Peyer's patch (tissue), 4 donors: ENCODE measurements at regions not wholly inside any gene's neighbourhood (a gene's known extent, or its start where the extent isn't known, plus 50 kb on each side); places are given as distances from the start of the nearest gene placed in this dataset.

Source experiments
- CTCF ChIP-seq, 6 experiments: fragments of 450-650 bp in 4 of 6; fragments of 200-600 bp in 2 of 6; sonication (generic) in 1 of 6; IDR thresholded peaks; one replicate each; pipeline ENCODE4 v1.5.1; 2017 to 2019; ENCODE audit warnings: antibody characterized with exemption in 6 of 6, mild to moderate bottlenecking in 3 of 6, moderate library complexity in 1 of 6
- POLR2A ChIP-seq, 2 donors: fragments of 450-650 bp; IDR thresholded peaks; one replicate each; pipeline ENCODE4 v1.5.1; 2017; ENCODE audit warnings: antibody characterized with exemption in 2 of 2, mild to moderate bottlenecking in 2 of 2, moderate library complexity in 2 of 2

- TF ChIP-seq CTCF (IDR thresholded peaks at IDR 0.05), result no peak
- no peak for TF ChIP-seq POLR2A (IDR thresholded peaks at IDR 0.05)
Observed at GRCh38 chr5:68415177-68416085, 199.9 kb downstream of the PIK3R1 start.
